H7 (cell line): ENCODE measurements at regions not wholly inside any gene's neighbourhood (a gene's known extent, or its start where the extent isn't known, plus 50 kb on each side); places are given as distances from the start of the nearest gene placed in this dataset.

Source experiments
- DNase-seq: peaks from one replicate; pipeline ENCODE4 v3.0.0; 2012
- H3K27me3 ChIP-seq: 2 replicates; pipeline ENCODE4 v1.6.0; 2011; ENCODE audit warnings: mild to moderate bottlenecking, low read length; ENCODE audit not compliant: control insufficient read depth, insufficient read depth
- H3K36me3 ChIP-seq: replicated peaks from 2 replicates; pipeline ENCODE4 v1.5.1; 2011; ENCODE audit warnings: low read length; ENCODE audit not compliant: control insufficient read depth, insufficient read depth
- H3K4me3 ChIP-seq: 2 replicates; pipeline ENCODE4 v1.5.1; 2011; ENCODE audit warnings: low read depth, mild to moderate bottlenecking, control low read depth, low read length, moderate library complexity; ENCODE audit not compliant: insufficient read depth

DNA sequence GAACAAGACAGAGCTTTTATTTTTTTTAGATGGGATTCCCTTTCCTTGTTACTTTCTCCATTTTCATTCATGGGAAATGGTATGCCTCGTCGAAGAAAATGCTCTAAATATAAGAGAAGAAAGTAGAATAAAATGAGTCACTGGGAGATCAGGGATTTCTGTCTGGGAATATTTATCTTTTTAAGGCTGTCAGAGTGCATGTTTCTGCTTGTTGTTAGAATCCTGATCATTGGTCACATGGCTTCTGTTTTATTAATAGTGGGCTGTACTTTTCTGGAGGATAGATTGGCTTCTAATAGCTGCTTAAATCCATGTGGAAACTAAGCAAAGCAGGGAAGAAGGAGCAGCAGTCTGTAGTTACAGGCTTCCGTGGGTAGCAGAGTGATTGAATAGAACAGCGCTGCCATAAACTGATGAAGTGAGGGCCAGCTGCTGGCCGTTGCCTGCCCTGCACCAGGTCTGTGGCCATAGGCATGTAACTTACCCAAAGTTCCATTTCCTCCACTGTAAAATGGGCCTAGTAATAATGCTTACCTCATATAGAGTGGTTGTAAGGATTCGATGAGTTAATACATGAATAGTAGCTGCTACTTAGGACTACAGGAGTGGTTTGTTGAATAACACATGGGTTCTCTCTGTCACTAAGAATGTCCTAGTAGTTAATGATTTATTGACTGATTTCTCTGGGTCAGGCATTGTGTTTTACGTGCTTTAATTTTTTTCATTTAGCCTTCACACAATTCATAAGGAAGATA lies 289.9 kb downstream of the SATB1 start:
- DNase-seq = no peak
- H3K4me3 ChIP-seq = no peak overlapping the region

DNA sequence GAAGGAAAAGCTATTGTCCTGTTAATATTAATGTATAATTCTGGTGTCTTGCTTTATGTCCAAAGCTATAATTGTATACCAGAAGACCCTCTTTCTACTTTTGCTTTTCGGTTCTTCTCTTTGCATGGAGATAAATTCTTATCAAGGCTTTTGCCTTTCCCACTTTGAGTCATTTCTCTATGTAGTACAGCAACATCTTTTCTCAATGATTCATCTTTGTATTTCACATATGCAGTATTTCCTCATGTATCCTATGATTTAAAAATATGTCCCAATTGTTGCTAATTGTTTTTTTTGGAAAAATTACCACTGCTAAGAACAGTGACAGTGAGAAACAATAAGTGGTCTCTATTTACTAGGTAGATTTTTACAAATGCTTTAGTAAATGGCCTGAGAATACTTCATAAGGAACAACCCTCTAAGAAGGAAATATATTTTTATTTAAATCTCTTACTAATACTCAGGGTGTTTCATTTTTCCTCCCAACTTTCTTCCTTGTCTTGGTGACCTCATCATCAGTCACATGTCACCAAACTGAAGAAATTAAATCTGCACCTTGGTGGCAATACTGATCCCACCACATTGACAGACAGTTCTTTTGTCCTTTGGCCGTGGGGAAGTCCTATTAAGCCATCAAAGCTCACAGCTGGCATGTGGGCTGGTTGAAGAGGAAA lies 290.6 kb downstream of the SATB1 start:
- Histone ChIP-seq H3K36me3 (no peaks in the 10 kb centered on the region), H3K4me3 (no peak overlapping the region), H3K27me3 (no peaks in the 10 kb centered on the region)
- DNase-seq = no peak

More for the DNA sequence above, 289.9 kb downstream of the SATB1 start:
- Histone ChIP-seq H3K36me3 (no peaks in the 10 kb centered on the region), H3K27me3 (no peaks in the 10 kb centered on the region)

DNA sequence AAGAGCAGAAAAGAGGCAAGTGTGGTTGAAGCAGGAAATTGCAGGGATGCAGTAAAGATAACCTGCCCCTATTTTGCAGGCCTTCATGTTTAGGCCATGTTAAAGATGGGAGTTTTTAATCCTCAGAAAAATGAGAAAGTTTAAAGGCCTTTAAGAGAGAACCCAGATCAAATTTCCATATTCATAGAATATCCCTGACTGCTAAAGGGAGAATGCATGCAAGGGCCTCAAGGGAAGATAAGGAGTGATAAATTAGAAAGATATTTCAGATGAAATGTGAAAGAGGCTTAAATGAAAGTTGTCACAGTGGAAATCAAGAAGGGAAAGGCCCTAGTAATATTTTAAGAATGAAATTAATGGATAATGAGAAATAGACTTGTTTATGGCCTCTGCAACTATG lies 292.1 kb downstream of the SATB1 start:
- H3K36me3 ChIP-seq = no peaks in the 10 kb centered on the region
- no peak overlapping the region for H3K4me3 ChIP-seq
- H3K27me3 ChIP-seq = no peaks in the 10 kb centered on the region
- no peak for DNase-seq

DNA sequence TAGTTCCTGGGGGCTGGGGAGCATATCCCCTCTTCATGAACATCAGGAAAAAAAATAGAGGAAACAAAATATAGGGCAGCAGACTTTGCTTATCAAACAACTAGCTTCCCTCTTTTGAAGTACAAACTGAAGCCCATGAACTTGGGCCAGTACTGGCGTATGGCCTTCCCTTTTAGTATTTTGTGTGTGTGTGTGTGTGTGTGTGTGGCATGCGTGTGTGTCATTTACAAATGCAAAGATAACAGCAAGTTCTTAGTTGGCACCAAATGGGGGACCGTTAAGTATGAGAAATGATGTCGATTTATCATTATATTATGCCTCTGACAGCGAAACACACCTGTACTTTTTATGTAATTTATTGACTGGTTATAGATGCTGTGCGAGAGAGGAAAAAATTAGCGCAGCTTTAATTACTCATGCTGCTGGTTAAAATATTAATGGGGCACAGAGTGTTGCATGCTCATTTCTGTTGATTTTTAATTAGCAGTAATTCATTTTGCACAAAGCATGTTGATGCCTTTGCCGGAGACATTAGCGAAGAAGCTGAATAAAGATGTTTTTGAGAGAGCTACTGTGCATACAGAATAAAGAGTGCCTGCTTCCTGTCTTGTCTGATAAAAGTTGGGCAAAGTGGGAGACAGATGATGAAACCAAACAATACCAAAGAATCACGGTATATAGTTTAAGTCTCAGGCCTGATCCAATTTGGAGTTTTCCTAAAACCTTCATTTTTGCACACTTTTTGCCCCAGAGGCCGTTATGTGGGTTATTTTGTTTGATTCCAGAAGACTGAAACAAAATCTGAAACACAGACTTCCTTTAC lies 297.1 kb downstream of the SATB1 start:
- H3K27me3 ChIP-seq = no peaks in the 10 kb centered on the region
- H3K36me3 ChIP-seq = no peaks in the 10 kb centered on the region
- H3K4me3 ChIP-seq = no peak overlapping the region
- no peak for DNase-seq

DNA sequence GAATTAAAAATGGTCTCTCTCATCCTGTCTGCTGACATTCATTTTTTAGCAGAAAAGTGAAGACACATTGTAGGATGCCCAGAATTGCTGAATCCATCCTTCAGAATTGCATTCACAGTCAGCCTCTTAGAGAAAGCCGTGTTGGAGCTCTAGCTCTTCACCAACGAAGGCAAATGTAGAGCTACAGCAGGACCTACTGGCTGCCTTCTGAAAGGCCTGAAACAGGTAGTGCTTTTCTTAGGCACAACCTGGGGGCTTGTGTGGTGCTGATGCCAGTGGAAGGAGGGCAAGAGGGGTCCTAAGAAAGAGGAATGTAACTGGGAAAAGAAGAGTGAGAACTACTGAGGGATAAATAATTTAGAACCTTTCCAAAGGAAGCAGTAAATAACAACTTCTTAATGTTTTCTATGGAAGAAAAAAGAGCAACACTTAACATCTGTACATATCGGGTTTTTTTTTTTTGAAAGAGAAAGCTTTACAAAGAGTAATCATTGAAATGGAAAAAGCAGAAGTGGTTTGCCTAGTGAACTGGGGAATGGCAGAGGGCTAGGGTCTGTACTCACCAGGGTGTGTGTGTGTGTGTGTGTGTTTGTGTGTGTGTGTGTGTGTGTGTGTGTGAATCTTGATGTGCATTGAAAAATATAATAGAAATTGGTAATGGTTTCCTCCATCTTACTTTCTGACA lies 297.8 kb downstream of the SATB1 start:
- Histone ChIP-seq H3K4me3 (no peak overlapping the region), H3K36me3 (no peaks in the 10 kb centered on the region), H3K27me3 (no peaks in the 10 kb centered on the region)
- no peak for DNase-seq

DNA sequence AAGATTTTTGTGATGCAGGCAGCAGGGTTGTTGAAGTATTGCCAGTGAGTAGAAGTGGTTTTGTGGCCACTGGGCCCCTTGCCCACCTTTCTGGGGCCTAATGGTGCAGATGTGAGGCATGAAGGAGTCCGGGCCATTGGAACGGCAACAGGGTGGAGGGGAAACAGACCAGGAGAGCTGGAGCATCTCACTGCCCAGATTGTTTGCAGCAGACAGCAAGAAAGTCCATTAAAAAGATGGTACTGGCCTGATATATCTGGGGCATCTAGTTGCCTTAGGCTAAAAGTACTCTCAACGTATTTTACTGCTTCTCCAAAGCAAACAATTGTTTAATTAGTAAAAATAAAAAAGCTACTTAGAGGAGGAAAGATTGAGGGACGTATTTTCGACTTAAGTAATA lies 298.4 kb downstream of the SATB1 start:
- DNase-seq = no peak
- Histone ChIP-seq H3K4me3 (no peak overlapping the region), H3K27me3 (no peaks in the 10 kb centered on the region), H3K36me3 (no peaks in the 10 kb centered on the region)

DNA sequence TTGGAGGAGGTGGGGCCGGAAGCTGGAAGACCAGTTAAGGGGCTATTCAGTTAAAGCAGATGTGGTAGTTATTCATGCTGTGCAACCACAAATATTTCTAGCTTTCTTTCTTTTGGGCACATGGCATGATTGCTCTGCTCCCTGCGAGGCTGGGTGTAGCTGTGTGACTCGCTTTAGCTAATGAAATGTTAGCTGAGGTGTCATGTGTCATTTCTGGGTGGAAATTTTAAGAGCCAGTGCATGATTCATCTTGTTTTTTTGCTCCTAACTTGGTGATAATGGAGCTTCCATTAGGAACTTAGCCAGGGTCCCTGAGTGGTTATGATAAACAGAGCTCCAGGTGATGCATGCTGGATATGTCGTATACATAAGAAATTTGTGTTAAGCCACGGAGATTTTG lies 300.6 kb downstream of the SATB1 start:
- Histone ChIP-seq H3K4me3 (no peak overlapping the region), H3K27me3 (no peaks in the 10 kb centered on the region), H3K36me3 (no peaks in the 10 kb centered on the region)
- no peak for DNase-seq

DNA sequence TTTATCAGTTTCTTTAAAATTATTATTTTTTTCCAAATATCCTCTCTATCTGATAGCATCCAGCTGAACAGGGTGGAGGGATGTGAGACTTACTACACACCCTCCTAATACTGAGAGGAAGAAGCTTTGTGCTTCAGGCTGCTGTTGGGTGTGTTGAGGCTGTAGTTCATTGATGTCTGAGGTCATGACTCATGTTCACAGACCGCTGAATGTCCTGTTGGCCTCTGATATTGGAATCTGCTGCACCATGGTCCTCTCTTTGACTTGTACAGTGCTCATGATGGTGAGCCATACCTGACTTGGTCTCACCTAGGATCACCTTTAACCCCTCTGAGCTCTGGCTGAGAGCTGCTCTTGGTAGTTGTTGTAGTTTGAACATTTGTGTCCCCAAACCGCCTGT lies 302.9 kb downstream of the SATB1 start:
- DNase-seq = no peak
- Histone ChIP-seq H3K4me3 (no peak overlapping the region), H3K27me3 (no peaks in the 10 kb centered on the region), H3K36me3 (no peaks in the 10 kb centered on the region)

DNA sequence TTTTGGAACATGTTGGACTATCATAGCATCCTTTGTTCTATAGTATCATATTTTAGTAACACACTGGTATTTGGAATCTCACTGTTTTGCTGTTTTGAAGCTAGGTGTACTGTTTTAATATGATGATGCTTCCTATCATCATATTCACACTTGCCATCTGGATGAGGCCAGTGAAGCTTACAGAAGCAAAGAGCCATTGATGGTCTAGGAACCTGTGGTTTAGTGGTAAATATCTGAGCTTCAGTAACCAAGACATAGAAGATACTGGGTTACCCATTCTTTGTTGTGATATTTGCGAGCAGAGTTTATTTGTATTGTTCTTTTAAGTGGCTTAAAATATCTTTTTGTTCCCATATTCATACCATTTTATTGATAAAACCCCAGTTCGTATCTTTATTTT lies 304.1 kb downstream of the SATB1 start:
- Histone ChIP-seq H3K36me3 (no peaks in the 10 kb centered on the region), H3K27me3 (no peaks in the 10 kb centered on the region), H3K4me3 (no peak overlapping the region)
- no peak for DNase-seq

DNA sequence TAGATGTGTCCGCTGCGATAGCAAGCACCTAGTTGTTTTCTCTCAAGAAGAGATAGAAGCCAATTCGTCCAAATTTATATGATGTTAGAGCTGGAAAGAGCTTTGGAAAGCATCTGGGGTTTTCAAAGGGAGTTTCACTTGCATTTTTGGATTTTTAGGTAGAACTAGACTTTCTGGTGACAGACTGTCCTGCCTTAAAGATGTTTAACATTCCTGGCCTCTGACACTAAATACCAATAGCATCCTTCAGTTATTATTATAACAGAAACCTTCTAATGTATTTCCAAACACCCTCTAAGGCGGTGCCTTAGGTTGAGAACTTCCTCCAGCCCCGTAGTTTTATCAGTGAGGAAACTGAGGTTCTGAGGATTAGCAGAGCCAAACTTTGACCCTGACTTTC lies 305.3 kb downstream of the SATB1 start:
- no peaks in the 10 kb centered on the region for H3K27me3 ChIP-seq
- no peaks in the 10 kb centered on the region for H3K36me3 ChIP-seq
- DNase-seq = no peak
- no peak overlapping the region for H3K4me3 ChIP-seq

DNA sequence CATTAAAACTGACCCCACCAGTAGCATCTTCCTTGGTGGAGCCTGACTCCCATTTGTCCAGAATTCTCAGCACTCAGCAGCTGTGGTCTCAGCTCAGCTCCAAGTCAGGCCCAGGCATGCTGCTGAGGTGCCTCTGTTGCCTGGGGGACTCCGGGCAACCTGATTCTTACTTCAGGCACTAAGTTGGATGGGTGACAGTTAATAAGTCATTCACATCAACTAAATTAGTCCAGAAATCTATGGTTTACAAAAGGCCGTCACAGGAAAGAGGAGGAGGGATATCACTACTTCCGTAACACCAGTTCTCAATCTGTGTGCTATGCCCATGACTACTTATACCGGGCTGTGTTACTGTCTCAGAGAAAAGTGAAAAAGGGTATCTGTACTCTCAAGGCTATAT lies 310.2 kb downstream of the SATB1 start:
- Histone ChIP-seq H3K27me3 (no peaks in the 10 kb centered on the region), H3K4me3 (no peak overlapping the region), H3K36me3 (no peaks in the 10 kb centered on the region)
- no peak for DNase-seq

DNA sequence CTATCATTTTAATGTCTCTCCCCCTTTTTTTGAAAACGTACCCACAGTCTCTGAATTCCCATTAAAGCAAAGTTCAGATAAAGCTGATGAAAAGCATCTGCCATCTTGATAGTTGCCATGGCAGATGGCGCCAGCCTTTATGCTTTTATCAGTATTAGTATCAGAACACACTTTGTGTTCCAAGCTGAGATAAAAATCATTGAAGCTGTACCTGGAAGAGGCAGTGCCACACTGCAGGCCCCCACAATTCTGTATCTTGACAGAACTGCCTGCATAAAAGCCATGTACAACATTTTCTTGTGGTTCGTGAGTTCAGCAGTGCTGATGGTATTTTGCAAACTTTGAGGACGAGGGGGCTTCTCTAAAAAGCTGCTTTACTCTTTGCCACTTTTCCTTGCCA lies 311.7 kb downstream of the SATB1 start:
- Histone ChIP-seq H3K4me3 (no peak overlapping the region), H3K36me3 (no peaks in the 10 kb centered on the region), H3K27me3 (no peaks in the 10 kb centered on the region)
- no peak for DNase-seq

DNA sequence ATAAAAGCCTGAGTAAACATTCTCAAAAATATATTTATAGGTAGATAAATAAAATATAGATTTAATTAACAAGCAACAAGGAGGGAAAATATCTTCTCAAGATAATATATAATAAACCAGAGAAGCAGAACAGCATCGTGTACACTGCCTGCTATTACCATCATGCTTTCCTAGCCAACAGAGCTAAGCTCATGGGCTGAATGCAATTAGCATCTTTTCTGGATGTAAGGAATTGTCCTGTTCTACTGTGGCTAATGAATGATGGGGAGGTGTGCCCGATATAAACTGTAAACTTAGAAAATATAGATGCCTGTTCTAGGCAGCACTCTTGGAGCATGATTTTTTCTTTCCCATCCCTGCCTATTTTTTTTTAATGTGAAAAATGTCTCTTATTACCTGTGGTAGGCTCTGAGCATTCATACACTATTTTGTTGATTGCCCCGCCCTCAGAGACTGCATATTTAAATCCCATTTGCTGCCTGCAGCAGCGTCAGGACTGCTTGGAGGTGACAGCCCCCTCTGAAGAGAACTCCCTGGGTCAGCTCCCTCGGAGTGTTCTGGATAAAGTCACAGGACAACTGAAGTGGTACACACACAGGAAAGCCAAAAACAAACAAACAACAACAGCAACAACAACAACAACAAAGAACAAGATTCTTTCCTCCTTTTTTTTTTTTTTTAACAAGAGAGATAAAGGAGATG lies 312.3 kb downstream of the SATB1 start:
- Histone ChIP-seq H3K4me3 (no peak overlapping the region), H3K36me3 (no peaks in the 10 kb centered on the region), H3K27me3 (no peaks in the 10 kb centered on the region)
- peak; percentile 22 for DNase-seq

DNA sequence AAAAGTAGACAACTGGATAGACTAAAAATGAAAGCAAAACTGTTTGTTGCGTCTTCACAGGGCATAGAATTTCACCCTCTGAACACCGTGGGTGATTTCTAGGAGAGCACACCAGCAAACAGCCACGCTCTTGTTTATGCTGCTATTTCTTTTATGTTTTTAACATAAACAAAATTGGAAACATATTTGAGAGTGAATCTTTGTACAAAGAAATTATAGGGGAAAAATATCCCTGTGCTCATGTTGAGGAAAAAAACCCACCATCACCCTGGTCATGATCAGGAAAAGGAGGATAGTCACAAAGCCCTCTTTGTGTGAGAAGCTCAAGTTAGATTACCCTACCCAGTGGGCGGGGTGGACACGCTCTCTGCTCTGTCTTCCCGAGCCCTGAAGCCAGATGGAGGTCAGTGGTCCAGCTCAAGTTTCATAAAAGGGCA lies 313.3 kb downstream of the SATB1 start:
- H3K27me3 ChIP-seq = no peaks in the 10 kb centered on the region
- H3K36me3 ChIP-seq = no peaks in the 10 kb centered on the region
- no peak overlapping the region for H3K4me3 ChIP-seq
- peak; percentile 26 for DNase-seq
